Stimulated activated CD4-positive, alpha-beta T cell treated with anti-CD3 and anti-CD28 coated beads, Interleukin-15, amount 100 ng/mL, for 48 hours (primary cell): ENCODE measurements at regions not wholly inside any gene's neighbourhood (a gene's known extent, or its start where the extent isn't known, plus 50 kb on each side); places are given as distances from the start of the nearest gene placed in this dataset.
"Not testable (repeated sequence)": the region's sequence is repeated elsewhere in the genome, so short reads cannot be mapped to it uniquely, and the experiment has no call there.

Experiments
- DNase-seq, 2 donors: peaks; one replicate each; pipeline ENCODE4 v3.0.0-alpha.2; 2020; ENCODE audit warnings: low read depth in 2 of 2

DNA sequence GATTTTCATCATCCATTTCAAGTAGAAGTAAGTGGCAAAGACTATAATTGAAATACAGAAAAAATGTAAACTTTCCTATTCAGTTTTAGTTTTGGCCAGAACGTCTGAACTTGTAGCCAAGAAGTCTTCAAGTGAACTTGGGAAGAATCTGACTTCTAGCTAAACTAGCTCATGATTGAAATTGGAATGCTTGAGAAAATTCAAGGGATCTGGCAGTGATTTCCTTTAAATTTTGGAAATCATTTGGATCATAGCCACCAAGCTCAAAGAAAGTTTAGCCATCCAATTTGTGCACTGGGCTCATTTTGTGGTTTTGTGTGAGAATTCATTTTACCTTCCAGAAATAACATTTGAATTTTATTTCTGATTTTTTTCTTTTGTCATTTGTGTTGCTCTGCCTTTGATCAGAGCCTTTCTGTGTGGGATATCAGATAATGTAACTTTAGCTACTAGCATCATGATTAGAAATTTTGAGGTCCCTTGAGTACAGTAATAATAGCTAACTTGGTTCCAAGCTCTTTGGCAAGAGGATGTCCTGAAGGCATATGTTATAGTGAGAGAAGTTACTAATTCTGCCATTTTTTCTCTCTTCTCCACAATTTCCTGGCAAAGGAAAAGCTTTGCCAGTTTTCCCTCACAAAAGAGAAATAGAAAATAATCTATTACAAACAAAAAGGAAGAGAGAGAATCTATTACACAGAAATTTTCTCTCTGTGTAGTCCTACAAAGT, 2123.7 kb upstream of the RAG2 start:
- DNase-seq: no peak

DNA sequence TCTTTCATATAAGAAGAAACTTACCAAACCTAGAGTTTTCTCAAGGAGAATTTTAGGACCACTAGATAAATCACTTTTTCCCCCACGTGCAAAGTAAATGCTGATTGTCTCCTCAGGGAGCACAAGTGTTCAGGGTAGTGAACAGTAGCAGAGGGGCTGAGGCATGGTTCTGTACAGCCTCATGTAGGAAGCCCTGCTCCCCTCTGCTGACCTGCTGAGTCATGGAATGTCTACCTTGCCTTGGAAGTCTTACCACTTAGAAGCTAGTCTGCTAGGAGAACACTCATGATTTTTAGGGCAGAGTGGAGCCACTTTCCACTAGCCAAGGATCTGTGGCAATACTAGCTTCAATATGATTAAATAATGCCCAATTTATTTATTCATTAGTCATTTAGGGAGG, 2120.6 kb upstream of the RAG2 start:
- no peak for DNase-seq

DNA sequence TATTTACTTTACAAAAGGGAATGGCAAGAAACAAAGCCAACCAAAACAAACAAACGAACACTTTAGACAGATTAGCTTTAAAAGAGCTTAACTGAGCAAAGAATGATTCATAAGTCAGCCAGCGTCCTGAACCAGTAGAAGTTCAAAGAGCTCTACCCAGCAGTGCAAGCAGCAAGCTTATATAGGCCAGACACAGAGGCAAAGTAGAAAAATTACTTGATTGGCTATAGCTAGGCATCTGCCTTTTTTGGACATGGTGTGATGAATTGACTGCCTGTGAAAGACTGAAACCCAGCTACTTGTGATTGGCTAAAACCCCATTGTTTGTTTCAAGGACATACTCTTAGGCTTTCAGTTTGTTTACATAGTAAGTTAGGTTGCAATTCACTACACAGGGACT, 2120.0 kb upstream of the RAG2 start:
- DNase-seq: no peak

DNA sequence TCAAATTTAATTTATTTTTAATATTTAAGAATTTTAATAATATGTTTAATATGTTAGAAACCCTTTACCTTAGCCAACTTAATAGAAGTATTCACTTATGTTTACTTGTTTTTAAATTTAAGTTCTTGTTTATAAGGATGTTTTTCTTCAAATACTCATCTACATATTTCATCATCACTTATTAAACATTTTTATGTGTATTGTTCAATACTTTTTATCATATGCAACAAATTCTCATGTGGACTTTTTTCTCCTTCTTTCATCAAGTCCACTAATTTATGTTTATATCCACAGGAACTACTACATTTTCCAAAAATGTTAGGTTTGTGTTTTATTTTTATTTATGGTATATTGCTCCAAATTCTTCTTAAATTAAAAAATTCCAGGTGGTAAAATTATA, 2113.1 kb upstream of the RAG2 start:
- DNase-seq: no peak

DNA sequence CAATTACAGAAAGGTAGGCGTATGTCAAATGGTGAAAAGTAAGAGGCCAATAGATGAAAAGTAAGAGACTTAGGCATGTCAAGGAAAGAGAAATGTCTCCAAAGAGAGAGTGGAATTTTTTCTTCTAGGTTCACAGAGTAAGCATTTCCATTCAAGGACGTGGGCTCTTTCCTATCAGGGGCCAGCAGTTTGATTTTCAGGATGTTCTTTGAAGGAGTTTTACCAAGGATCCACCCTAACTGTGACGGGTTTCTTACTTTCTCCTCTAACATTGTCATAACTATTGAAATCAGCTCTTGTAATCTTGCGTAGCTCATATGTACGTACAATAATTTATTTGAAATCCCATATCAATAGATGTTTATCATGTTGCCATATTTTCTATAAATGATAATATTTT, 2112.2 kb upstream of the RAG2 start:
- no peak for DNase-seq

DNA sequence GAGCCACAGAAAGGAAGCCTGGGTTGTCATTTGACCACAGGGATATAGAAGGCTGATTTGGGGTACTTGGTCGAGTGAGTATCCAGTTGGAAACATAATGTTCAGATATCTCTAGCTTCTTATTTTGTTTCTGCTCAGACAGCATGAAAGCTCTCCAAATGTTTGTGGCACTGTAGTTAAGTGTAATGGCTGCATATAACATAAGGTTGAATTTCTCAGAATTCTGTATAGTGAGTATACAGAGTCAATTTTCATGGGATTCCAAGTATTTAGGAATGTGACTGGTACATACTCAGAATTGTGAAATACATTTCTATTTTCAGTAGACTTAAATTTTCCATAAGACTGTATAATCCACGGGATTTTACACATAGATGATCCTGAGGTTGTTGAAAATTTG, 2102.1 kb upstream of the RAG2 start:
- no peak for DNase-seq

DNA sequence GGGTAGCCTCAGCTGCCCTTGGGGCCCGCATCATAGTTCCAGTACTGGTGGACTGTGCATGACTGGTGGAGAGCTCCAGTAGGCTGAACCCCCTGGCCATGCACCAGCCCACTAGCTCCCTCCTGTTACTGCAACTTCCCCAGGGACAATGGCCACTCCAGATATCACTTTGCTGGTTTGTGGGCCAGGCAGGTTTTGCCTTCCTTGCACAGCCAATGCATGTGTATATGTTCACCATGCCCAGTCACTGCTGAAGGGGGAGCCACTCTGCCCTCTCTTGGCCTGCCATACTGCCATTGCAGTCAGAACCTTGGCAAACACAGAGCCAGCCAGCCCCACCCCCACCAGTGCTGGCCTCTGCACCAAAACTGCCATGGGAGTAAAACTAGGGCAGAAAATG, 2095.3 kb upstream of the RAG2 start:
- no peak for DNase-seq

DNA sequence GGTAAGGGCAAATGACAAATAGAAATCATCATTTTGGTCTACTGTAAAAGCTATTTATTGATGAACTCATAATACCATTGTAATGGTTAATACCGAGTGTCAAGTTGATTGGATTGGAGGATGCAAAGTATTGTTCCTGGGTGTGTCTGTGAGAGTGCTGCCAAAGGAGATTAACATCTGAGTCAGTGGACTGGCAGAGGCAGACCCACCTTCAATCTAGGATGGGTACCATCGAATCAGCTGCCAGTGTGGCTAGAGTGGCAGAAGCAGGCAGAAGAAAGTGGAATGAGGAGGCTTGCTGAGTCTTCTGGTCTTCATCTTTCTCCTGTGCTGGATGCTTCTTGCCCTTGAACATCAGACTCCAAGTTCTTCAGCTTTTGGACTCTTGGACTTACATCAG, 2092.2 kb upstream of the RAG2 start:
- not testable (repeated sequence) for DNase-seq

DNA sequence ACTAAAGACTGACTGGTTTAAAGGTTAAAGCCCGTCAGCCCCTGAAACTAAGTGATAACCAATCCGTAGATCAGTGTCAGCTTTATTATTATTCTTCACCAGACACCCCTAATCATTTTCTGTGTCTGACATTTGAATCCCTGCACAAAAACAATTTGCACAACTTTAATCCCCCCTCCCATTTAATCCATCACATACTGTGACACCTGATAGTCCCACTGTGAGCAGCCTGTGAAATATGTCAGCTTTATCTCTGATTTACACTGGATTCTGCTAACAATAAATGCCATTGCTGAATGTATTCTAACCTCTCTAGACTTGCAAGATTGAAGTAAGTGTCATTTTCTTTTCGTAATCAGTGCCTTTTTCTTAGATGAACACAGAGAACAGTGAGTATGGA, 2089.0 kb upstream of the RAG2 start:
- DNase-seq: no peak

DNA sequence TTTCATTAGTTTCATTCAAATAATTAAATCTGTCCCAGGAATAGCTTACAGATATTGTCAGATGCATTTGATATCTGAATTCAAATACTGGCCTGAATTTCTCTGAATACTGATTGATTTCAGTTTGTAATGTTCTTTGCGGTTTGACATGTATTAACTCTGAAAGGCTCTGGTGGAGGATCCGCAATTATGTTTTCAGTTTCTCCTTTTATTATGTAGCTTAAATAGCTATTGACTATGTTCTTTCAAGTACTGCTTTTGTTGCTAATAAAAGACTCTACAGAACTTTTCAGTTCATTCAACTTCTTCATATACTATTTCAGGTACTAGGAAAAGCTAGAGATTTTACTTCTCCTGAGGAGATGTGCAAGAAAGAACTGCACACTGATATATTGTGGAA, 2085.4 kb upstream of the RAG2 start:
- no peak for DNase-seq

DNA sequence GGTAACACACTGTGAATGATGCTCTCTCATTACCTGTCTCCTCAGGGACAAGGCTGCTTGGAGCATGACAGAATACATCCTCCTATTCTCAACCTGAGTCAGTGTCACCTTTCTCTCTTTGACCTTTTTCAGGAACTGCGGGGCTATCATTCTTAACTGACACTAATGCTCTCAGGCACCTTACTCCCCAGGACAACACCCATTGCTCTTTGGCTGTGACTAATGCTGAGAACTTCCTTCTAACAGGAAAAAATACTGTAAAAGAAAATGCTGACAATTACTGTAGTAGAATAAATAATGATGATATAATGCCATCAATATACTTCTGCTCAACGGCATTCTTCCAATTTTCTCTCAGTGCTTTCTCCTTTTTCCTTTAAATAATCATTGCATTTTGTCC, 2082.7 kb upstream of the RAG2 start:
- no peak for DNase-seq

DNA sequence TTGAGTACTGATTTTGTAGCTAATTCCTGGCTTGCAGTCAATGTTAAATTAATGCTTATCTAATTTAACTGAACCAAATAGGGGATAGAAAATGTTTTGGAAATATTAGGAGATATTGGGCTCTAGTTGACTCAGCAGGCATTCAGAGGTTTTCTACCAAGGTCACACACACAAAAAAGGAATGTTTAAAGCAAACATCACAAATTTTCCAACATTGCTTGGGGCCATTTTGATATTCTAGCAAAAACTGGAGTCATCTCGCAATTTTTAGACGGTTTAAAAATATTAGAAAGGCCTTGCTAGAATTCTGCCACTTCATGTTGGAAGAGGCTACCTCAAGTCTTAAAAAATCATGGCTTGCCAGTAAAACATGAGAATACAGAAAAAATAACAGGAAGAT, 2082.1 kb upstream of the RAG2 start:
- DNase-seq: no peak

DNA sequence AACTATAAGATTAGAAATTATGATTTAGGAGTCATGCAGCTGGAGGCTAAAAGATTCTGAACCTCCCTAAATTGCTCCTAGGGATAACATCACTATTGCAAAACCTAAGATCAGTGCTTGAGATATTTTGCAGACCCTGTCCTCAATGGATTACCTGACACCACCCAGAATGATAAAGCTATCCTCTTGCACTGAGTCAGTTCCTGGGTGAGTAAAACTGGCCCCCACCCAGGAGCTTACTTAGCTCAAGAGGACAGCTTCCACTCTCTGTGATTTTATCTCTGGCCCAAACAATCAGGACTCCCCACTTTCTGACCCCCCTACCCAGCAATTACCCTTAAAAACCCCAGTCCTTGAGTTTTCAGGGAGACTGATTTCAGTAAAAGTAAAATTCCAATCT, 2074.4 kb upstream of the RAG2 start:
- DNase-seq: no peak

DNA sequence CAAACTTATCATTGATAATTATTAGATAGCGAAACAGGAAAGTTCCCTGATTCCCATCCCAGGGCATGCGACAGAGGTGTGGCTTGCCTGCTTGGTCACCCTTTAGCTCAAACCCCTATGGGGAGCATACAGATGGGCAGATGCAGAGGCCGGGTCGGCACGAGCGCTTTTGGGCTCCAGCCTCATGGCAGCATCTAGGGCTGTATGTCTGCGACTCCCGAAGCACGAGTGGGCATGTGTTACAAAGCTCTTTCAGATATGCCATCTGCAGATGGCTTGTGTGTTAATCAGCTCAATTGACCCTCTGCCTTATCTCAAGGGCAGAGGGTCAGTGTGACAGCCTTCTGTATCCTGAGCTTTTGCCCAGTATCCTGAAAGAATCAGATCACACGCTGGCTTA, 2069.3 kb upstream of the RAG2 start:
- DNase-seq: no peak

DNA sequence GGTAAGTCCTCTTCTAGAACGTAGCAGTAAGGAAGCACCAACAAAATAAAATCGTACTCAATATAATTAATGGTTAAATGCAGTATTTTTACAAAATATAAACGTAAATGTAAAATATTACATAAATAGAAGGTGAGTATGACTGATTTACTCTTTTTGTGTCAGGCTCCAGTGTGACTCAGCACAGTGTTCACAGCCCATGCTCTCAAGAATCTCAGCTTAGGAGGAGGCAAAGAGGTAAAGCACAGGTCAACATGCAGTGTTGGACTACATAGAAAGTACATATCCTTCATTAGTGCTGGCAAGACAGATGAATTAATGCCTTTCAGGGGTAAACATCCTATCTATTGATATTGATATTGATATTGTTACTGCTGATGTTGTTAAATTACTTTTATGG, 2050.6 kb upstream of the RAG2 start:
- no peak for DNase-seq

DNA sequence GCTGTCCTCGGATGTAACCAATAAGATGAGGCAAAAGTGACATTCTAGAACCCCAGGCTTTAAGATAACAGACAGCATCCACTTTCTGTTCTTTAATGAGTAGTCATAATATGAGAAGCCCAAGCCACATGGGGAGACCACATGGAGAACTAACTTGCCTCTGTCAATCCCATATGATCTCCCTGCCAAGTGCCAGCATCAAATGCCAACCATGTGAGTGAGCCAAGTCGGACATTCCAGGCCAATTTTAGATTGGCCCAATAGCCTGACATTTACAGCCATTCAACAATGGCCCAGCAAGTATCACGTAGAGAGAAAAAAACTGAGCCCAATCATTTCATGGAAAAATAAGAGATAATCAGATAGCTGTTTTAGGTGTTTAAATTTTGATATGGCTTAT, 2048.3 kb upstream of the RAG2 start:
- no peak for DNase-seq

DNA sequence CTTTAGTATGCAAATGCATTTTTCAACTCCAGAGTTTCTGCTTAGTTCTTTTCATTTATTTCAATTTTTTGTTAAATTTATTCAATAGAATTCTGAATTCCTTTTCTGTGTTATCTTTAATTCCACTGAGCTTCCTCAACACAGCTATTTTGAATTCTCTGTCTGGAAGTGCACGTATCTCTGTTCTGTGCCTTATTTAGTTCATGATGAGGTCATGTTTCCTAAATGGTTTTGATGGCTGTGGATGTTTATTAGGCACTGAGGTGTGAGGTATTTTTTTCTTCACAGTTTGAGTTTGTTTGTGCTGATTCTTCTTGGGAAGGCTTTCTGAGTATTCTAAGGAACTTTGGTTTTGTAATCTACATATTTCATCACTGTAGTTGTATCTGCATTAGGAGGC, 2042.8 kb upstream of the RAG2 start:
- no peak for DNase-seq

DNA sequence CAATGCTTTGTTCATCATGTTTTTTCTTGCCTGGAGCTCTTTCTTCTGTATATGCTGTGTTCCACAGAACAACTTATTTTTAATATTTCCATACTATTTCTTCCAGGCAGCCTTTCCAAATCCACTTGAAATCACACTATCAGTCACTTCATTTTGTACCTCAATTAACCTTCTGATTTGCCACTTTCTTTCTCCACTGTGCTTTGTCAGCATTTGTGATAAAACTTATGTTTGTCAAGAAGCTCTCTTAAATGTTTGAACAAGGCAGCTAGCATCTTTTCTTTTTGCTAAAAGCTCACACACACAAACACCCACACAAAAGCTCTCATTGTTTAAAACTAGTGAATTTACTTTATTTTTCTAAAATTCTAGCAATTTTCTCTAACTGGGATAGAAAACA, 2014.7 kb upstream of the RAG2 start:
- no peak for DNase-seq

DNA sequence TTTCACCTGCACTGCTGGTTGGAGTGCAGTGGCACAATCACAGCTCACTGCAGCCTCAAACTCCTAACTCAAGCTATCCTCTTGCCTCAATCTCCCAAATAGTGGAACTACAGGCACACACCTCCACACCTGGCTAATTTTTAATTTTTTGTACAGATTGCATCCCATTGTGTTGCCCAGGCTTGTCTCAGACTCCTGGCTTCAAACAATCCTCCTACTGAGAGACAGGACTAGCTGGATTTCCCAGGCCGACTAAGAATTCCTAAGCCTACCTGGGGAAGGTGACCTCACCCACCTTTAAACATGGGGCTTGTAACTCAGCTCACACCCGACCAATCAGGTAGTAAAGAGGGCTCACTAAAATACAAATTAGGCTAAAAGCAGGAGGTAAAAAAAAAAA, 2003.3 kb upstream of the RAG2 start:
- not testable (repeated sequence) for DNase-seq

DNA sequence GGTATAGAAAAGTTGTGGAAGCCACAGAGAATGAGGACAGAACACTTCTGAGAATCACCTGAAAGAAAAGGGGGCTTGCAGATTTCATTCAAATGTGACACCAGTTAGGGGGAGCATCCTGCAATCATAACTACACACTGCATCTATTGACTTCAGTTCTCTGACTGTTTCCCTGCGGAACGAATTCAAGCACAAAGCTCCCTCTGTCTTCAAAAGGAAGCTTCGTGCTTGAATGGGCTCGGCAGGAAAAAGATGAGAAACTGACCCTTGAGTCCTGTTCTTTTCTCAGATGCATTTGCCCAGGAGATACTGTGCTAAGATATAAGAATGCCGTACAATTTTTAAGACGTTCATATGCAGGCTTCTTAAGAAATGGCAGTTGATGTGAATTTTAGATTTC, 2000.4 kb upstream of the RAG2 start:
- no peak for DNase-seq

DNA sequence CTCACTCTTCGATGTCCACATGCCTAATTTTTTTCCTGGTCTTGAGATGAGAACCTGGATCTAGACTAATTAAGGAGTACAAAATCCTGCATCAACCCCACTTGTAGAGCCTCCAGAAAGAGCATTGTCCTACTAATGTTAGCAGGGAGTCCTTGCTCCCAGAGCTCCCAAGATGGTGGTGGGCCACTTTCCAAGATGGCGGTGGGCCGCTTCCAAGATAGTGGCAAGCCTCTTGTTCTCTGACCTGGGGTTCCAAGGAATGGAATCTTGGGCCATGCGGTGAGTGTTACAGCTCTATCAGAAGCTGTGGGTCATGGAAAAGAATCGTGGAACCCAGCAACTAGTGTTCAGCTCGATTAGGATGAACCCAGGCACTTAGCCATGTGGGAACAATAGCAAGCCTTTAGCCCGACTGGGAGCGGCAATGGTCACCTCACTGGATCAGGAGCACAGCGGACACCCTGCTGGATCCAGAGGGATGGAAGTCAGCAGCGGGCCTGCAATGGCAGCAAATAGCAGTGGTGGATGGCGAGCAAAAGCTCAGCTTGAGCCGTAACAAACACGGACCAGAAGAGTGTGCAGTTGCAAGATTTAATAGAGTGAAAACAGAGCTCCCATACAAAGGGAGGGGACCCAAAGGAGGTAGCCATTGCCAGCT, 1997.5 kb upstream of the RAG2 start:
- DNase-seq: not testable (repeated sequence)

DNA sequence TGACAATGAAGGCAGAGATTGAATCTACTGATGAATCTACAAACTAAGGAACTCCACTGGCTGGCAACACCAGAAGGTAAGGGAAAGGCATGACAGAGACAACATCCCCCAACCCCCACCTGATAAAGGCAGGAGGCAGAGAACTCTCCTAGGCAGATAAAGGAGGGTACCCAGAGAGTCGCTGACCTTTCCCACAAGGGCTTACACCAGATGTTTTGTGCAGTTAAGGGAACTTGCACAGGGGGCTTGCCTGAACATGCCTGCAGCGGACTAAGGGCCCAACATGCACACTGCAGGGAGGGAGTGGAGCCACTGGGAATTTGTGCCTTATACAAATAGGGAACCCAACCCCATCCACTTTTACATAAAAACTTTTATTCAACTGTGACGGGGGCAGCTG, 1996.9 kb upstream of the RAG2 start:
- DNase-seq: no peak

DNA sequence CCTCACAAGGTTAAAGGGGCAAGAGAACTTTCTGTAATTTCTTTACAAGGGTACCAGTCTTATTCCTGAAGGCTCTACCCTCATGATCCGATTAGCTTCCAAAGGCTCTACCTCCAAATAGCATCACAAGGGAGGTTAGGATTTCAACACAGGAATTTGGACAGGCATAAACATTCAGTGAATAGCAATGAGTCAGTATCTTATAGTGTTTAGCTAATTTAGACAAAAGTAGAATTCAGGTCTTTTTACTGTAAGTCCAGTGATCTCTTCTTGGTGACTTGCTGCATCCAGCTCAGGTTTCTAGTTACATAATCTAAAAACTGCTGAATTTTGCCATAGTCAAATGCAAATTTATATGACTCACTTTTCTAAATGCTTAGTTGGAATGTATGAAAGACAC, 1995.6 kb upstream of the RAG2 start:
- no peak for DNase-seq

DNA sequence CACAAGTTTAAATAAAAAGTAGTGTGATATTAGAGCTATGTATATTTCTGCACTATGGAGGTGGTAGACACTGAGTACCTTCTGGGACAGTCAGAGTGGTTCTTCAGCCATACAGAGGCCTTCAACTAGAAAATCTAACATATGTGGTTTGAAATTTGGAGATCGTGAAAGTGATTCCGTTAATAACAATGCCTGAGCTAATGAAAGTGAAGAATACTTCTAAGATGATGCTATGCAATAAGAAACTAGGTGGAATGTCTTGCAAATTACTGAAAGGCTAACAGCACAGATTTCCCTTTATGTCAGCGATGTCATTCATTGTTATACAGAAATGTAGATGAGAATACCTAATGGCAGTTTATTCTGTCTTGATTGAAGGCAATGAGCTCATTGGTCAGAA, 1984.7 kb upstream of the RAG2 start:
- DNase-seq: no peak
